ENCODE measurements at regions not wholly inside any gene's neighbourhood (a gene's known extent, or its start where the extent isn't known, plus 50 kb on each side); places are given as distances from the start of the nearest gene placed in this dataset.
A peak's percentile ranks its signal among the peaks of the same experiment; 100 is the strongest.
"Not testable (repeated sequence)": the region's sequence is repeated elsewhere in the genome, so short reads cannot be mapped to it uniquely, and the experiment has no call there.

DNA sequence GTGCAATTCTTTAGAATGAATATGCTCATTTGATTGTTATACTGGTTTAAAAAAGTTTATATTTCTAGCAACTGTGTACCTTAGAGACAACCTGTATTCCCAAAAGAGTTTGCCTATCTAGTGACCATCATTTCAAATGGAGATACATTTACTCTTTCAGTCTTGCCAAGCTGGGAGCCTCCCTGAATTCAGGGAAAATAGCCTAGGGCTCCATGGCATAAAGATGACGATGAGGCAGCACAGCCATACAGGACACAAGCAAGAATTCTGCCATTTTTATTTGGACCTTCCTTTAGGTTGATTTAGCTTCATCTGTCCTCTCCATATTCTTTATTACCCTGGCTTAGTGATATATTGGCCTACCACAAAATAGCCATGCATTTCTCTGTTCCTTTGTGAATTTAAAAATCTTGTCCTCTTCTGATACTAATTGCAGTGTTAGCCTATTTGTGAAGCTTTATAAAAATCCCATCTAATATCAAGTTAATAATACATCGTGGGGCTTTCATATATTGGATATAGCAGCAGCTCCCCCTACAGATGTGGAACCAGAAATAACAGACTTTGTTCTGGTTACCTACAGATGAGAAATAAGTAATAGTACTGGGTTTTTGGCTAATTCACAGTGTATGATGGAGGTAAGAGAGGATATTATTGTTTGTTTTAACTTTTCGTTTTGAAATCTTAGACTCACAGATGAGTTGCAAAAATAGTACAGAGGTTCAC lies 1661.9 kb upstream of the PIK3C3 start:
- ATAC-seq: no peak
- DNase-seq: no peak
- no peaks in the 10 kb centered on the region for H3K4me1 Mint-ChIP-seq
- H3K27me3 Mint-ChIP-seq: no peaks in the 10 kb centered on the region
- H3K4me3 Mint-ChIP-seq: no peak overlapping the region
- peaks cover 14 to 18% of the 10 kb centered on the region in 2 donors for H3K9me3 Mint-ChIP-seq
- no peak overlapping the region for H3K27ac Mint-ChIP-seq

DNA sequence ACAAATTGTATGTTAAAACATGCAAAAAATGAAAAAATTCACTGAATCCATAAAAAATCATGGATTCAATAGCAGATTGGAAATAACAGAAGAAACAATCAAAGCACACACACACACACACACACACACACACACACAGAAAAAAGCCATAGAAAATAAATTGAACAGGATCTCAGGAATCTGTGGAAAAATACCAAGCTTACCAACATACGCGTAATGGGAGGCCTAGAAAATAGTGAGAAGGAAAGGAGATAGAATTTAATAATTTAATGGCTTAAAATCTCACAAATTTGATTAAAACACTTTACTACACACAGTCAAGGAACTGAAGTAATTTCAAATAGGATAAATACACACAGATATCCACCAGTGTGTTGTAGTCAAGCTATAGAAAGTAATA lies 1671.5 kb upstream of the PIK3C3 start:
- DNase-seq: no peak

DNA sequence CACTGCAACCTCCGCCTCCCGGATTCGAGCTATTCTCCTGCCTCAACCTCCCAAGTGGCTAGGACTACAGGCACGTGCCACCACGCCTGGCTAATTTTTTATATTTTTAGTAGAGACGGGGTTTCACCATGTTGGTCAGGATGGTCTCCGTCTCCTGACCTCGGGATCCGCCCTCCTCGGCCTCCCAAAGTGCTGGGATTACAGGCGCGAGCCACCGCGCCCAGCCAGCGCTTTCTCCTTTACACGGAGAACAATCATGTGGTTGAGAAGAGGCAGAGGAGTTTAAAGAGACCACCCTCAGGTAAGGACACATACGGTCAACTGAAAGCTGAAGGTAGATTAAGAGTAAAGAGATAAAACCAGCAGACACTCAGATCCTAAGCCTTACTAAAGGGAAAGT lies 1673.7 kb upstream of the PIK3C3 start:
- H3K4me3 Mint-ChIP-seq, H3K27me3 Mint-ChIP-seq, H3K27ac Mint-ChIP-seq, DNase-seq, H3K4me1 Mint-ChIP-seq, ATAC-seq: not testable (repeated sequence)
- H3K9me3 Mint-ChIP-seq: peaks cover 32 to 40% of the 10 kb centered on the region in 2 donors

More for the DNA sequence above, 1671.5 kb upstream of the PIK3C3 start:
- Mint-ChIP-seq H3K4me3 (no peak overlapping the region), H3K4me1 (no peaks in the 10 kb centered on the region), H3K27ac (no peak overlapping the region), H3K27me3 (no peaks in the 10 kb centered on the region), H3K9me3 (peaks cover 18 to 29% of the 10 kb centered on the region in 2 donors)
- ATAC-seq: no peak

DNA sequence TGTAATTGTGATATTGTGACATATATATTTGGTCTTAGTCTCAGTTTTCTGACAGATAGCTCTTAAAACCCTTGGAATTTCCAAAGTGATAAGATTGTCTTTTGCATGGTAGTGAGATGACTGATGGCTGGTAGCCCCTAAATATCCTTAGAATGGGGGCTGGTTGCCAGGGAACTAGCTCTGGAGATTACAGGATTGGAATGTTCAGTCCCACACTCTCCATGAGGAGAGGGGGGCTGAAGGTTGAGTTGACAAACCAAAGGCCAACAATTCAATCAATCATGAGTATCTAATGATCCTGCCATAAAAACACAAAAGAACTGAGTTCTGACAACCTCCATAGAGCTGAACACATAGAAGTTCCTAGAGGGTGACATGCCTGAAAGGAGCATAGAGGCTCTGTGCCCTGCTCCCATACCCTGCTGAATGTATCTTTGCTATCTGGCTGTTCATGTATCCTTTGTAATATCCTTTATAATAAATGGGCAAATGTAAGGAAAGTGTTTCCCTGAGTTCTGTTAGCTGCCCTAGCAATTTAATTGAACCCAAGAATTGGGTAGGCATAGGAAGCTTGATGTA lies 1680.3 kb upstream of the PIK3C3 start:
- ATAC-seq (no peak), DNase-seq (no peak)
- no peaks in the 10 kb centered on the region for H3K4me1 Mint-ChIP-seq
- H3K27me3 Mint-ChIP-seq: no peaks in the 10 kb centered on the region
- H3K4me3 Mint-ChIP-seq: no peak overlapping the region
- no peak overlapping the region for H3K27ac Mint-ChIP-seq
- H3K9me3 Mint-ChIP-seq: peaks cover 13 to 22% of the 10 kb centered on the region in 2 donors

DNA sequence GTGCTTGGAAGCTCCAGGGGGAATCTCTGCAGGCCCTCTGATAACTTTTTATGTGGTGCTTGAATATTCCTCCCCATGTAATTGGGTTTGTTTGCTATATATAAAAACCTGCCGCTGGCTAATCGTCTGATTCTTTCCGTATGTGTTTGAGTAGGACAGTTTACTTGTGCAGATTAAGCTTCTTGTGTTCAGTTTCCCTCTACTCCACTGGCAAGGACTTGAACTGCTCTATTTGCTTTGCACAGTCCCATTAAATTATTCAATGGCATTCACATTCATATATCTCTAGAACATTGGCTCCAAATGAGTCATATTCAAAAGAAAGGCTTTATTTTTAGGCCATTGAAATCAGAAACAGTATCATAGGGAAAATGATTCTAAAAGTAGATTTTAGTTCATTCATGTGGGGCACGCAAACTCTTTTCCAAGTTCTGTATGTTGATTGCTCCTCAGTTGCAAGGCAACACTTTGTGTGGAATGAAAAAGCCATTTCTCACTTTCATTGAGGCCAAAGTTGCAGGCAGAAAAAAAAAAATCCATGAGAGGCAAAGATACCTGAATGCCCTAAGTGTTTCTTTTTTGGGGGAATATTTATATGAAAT lies 1682.3 kb upstream of the PIK3C3 start:
- peaks cover 21 to 22% of the 10 kb centered on the region in 2 donors for H3K9me3 Mint-ChIP-seq
- H3K27ac Mint-ChIP-seq: no peak overlapping the region
- no peaks in the 10 kb centered on the region for H3K27me3 Mint-ChIP-seq
- DNase-seq (no peak), ATAC-seq (no peak)
- H3K4me1 Mint-ChIP-seq: no peaks in the 10 kb centered on the region
- H3K4me3 Mint-ChIP-seq: no peak overlapping the region

DNA sequence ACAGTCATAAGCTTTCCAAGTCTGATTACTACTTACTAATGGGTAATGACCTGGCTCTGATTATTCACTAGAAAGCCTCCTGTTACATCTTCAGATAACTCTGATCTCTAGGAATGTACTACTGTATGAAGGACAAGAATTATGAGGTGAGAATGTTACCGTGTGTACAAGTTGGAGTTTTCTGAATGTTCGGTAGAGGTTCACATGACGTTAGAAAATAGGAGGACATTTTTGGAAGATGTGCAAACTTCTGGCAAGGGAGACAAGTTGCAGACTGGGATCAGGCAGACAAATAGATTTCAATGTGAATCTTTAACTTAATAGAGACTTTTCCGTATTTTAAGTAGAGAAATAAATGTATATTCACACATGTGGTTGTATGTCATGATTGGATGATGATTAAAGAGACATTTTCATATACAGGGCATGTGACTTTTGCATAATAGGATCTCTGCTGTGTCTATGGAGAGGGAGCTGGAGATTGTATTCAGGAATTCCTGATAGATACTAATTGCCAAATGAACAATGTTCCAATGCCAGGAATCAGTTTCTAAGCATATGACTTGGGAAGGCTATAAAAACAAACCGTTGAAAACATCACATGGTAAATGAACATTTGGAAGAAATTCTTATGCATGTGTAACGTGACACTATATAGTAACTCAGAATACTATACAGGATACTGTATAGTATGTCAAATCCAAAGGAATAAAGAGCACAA lies 1695.8 kb upstream of the PIK3C3 start:
- no peak for DNase-seq
- no peaks in the 10 kb centered on the region for H3K4me1 Mint-ChIP-seq
- peak overlapping the region in 1 of 2 donors; percentile 6 for H3K27ac Mint-ChIP-seq
- no peak for ATAC-seq
- H3K27me3 Mint-ChIP-seq: no peaks in the 10 kb centered on the region
- H3K9me3 Mint-ChIP-seq: peaks cover 11 to 22% of the 10 kb centered on the region in 2 donors
- no peak overlapping the region for H3K4me3 Mint-ChIP-seq

DNA sequence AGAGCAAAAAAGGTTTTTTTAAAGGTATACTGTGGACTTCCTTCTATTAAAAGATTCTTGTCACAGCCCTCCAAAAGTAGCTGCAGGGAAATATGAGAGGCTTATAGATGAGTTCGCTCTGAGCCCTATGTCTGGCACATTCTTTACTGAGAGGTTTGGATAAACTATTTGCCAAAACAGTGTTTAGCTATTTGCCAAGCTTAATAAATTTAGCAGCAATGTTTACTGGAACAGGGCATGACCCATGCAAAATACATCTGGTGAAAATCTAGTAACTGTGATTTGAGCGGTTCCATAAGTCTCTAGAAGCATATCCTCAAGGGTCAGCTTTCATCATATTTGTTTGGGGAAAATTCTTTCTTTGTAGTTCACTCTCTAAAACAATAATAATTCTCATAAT lies 1696.7 kb upstream of the PIK3C3 start:
- ATAC-seq (no peak), DNase-seq (no peak)

DNA sequence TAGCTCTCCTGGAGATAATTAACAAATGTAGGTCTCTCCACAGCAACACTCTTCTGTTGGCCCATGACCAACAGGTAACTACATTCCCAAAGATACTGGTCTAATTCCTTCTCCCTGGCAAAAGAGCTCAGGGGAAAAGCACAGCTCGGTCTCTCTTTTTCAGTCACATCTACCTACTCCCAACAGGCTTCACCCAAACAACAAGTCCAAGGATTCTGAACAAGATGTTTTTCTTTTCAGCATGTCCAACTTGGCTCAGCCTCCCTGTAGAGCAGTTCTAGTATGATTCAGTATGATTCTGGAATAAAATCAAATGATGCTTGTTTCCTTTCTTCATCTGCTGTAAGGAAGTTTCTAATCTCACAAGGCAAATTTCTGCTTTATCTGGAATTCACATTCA lies 1704.8 kb upstream of the PIK3C3 start:
- Mint-ChIP-seq H3K27ac (no peak overlapping the region), H3K27me3 (no peaks in the 10 kb centered on the region), H3K4me3 (no peak overlapping the region), H3K9me3 (peaks cover 7 to 9% of the 10 kb centered on the region in 2 donors), H3K4me1 (no peaks in the 10 kb centered on the region)
- ATAC-seq (no peak), DNase-seq (no peak)

More for the DNA sequence above, 1696.7 kb upstream of the PIK3C3 start:
- Mint-ChIP-seq H3K27ac (no peak overlapping the region), H3K4me1 (no peaks in the 10 kb centered on the region), H3K4me3 (no peak overlapping the region), H3K9me3 (peaks cover 11 to 22% of the 10 kb centered on the region in 2 donors), H3K27me3 (no peaks in the 10 kb centered on the region)

DNA sequence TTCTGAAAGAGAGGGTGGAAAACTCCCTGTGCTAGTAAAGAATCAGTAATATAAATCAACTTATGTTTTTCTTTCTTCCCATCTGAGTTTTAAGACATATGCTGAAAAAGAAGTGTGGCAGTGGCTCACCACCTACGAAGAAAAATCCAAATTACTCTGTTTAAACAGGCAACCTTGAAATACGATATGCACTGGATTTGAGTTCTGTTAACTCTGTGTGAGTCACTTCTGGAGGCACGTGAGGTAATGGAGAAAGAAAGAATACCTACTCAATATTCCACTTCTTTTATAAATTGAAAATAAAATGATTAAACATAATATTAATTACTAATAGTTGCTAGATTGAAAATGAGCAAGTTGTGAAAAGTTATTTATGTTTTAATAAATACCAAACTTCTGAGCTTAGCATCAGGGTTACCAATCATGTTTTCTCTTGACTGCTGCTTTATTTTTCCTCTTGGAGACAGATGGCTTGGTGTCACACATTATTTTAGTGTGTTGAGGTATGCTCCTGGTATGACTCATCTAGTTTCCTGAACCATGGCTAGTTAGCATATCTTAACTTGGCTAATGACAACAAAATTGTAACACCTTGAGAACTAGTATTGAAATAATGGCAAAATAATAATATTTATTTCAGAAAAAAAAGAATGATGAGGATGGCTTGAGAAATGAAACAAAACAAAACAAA lies 1705.5 kb upstream of the PIK3C3 start:
- no peak for ATAC-seq

DNA sequence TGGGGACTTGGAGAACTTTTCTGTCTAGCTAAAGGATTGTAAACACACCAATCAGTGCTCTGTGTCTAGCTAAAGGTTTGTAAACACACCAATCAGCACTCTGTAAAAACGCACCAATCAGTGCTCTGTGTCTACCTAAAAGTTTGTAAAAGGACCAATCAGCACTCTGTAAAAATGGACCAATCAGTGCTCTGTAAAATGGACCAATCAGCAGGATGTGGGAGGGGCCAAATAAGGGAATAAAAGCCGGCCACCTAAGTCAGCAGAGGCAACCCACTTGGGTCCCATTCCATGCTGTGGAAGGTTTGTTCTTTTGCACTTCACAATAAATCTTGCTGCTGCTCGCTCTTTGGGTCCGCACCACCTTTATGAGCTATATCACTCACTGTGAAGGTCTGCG lies 1709.4 kb upstream of the PIK3C3 start:
- not testable (repeated sequence) for H3K27ac Mint-ChIP-seq, DNase-seq, H3K9me3 Mint-ChIP-seq, H3K4me1 Mint-ChIP-seq, H3K4me3 Mint-ChIP-seq, H3K27me3 Mint-ChIP-seq, ATAC-seq

More for the DNA sequence above, 1705.5 kb upstream of the PIK3C3 start:
- H3K4me1 Mint-ChIP-seq: no peaks in the 10 kb centered on the region
- no peaks in the 10 kb centered on the region for H3K27me3 Mint-ChIP-seq
- H3K27ac Mint-ChIP-seq: no peak overlapping the region
- peaks cover 7 to 13% of the 10 kb centered on the region in 2 donors for H3K9me3 Mint-ChIP-seq
- H3K4me3 Mint-ChIP-seq: no peak overlapping the region
- no peak for DNase-seq

DNA sequence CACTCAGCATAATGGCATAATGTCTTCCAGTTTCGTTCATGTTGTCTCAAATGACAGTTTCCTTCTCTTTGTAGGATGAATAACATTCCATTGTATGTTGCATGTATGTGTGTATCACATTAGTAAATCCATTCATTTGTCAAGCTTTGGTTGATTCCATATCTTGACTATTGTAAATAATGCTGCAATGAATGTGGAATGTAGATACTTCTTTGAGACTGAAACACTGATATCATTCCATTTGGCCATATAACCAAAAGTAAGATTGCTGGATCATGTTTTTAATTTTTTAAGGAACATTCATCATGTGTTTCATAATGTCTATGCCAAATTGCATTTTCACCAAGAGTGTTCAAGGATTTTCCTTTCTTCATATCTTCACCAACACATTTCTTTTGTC lies 1711.4 kb upstream of the PIK3C3 start:
- Mint-ChIP-seq H3K4me1 (no peaks in the 10 kb centered on the region), H3K9me3 (peaks cover 0 to 12% of the 10 kb centered on the region in 2 donors), H3K27ac (no peak overlapping the region), H3K4me3 (no peak overlapping the region), H3K27me3 (no peaks in the 10 kb centered on the region)
- DNase-seq (no peak), ATAC-seq (no peak)

DNA sequence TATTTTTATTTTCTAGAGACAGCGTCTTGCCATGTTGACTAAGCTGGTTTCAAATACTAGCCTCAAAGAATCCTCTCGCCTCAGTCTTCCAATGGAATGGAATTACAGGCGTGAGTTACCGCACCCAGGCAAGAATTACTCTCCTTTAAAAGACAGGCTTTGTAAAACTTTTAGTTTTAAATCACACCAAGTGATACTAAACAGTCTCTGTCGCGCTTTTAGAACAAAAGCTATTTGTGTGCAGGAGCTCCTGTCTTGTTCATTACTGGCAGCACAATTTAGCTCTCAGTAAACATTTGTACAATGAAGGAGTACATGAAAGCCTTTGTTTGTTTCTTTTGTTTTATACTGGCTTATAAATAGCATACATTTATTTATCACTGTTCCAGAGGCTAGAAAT lies 1719.2 kb upstream of the PIK3C3 start:
- ATAC-seq (no peak), DNase-seq (no peak)
- H3K9me3 Mint-ChIP-seq: peaks cover 0 to 11% of the 10 kb centered on the region in 2 donors
- H3K27me3 Mint-ChIP-seq: no peaks in the 10 kb centered on the region
- no peak overlapping the region for H3K4me3 Mint-ChIP-seq
- no peaks in the 10 kb centered on the region for H3K4me1 Mint-ChIP-seq
- no peak overlapping the region for H3K27ac Mint-ChIP-seq

DNA sequence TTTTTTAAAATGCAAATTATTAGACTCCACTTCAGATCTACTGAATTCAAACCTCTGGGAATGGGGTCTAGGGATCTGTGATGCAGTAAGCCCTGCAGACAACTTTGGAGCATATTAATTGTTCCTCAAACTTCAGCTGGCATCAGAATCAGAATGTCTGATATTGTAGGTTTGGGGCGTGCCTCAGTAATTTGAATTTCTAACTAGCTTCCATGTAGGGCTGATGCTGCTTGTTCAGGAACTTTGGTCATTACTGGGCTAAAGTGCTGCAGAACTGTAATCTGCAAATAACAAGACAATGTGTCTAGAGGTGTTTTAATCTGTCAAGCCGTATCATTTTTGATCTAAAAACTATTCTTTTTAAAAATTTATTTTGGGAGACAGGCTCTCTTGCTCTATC lies 1719.7 kb upstream of the PIK3C3 start:
- Mint-ChIP-seq H3K27me3 (no peaks in the 10 kb centered on the region), H3K9me3 (peaks cover 0 to 8% of the 10 kb centered on the region in 2 donors)
- no peak for DNase-seq

DNA sequence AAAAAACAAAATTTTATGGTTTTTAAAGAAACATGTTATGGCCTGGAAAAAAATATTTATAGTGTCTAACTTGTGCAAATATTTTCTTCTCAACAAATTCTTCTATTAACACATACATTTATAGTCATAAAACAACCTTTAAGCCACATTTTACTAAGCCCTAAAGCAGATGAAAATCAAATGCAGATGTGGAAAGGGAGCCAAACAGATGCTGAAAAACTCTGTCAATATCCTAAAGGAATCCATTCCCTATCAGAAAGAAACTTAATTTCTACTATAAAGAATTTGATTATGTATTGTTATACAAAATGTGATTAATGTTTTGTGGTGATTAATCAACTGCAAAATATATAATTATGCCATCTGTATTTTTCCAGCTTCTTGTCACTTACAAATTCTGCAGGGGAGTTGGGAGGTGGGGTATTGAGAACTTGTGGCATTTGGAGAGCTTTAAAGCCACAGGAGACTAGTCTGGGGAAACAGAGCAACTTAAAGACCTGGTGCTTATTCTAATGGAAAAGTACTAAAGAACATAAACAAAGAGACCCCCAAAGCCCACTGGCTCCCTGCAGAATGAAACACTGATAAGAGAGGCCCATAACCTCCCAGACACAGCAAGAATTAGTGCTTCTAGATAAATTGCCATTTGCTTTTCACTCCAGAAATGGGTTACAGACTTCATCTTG lies 1721.0 kb upstream of the PIK3C3 start:
- no peak overlapping the region for H3K4me3 Mint-ChIP-seq
- no peak overlapping the region for H3K27ac Mint-ChIP-seq
- no peaks in the 10 kb centered on the region for H3K27me3 Mint-ChIP-seq
- DNase-seq (no peak), ATAC-seq (no peak)
- H3K9me3 Mint-ChIP-seq: peaks cover 7% of the 10 kb centered on the region in 2 donors
- no peaks in the 10 kb centered on the region for H3K4me1 Mint-ChIP-seq

More for the DNA sequence above, 1719.7 kb upstream of the PIK3C3 start:
- Mint-ChIP-seq H3K4me3 (no peak overlapping the region), H3K4me1 (no peaks in the 10 kb centered on the region), H3K27ac (no peak overlapping the region)
- ATAC-seq: no peak

DNA sequence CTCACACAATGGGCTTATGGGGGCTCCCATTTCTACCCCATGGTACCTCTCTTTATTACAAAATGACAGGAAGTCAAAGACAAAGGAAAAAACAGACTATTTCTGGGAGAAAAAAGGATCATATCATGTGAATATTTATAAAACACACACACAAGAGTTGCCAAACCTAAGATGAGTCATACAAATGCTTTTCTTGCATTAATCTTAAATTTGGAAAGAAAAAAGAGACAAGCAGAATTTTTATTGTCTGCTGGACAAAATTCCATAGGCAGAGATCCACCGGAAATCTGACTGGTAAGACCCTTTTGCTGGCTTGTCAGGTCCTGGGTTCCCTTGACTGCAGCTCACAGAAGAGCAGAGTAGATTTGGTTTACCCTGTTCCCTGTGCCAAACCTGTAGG lies 1732.3 kb upstream of the PIK3C3 start:
- peak overlapping the region in 1 of 2 donors; percentile 19 for H3K27ac Mint-ChIP-seq
- no peaks in the 10 kb centered on the region for H3K4me1 Mint-ChIP-seq
- DNase-seq (no peak), ATAC-seq (no peak)
- no peaks in the 10 kb centered on the region for H3K27me3 Mint-ChIP-seq
- peaks cover 7 to 8% of the 10 kb centered on the region in 2 donors for H3K9me3 Mint-ChIP-seq
- H3K4me3 Mint-ChIP-seq: no peak overlapping the region
